Activated CD4-positive, alpha-beta T cell treated with anti-CD3 and anti-CD28 coated beads, Interleukin-2, amount 10 ng/mL, durations not matched to agents 7 days and 5 days (primary cell): ENCODE measurements at regions not wholly inside any gene's neighbourhood (a gene's known extent, or its start where the extent isn't known, plus 50 kb on each side); places are given as distances from the start of the nearest gene placed in this dataset.

Experiments
- CTCF ChIA-PET: fragments of 350-600 bp; sonication (Branson Sonifier 250); formaldehyde crosslinking; loops from one replicate; lab custom pipeline; 2021; ENCODE audit warnings: antibody characterized with exemption; lab: Charles Lee
- POLR2A ChIA-PET: fragments of 350-600 bp; sonication (Branson Sonifier 250); formaldehyde crosslinking; loops from one replicate; lab custom pipeline; 2021; ENCODE audit warnings: antibody characterized with exemption; lab: Charles Lee
- DNase-seq: peaks from one replicate; pipeline ENCODE4 v3.0.0-alpha.2; 2020
- H3K27ac Mint-ChIP-seq: one replicate; pipeline ENCODE4 v1.8.0; 2021; ENCODE audit warnings: mild to moderate bottlenecking, moderate library complexity, mixed read lengths
- H3K27me3 Mint-ChIP-seq: one replicate; pipeline ENCODE4 v1.8.0; 2021; ENCODE audit warnings: mixed read lengths
- H3K36me3 Mint-ChIP-seq: one replicate; pipeline ENCODE4 v1.8.0; 2021; ENCODE audit warnings: low read depth, mixed read lengths
- H3K4me1 Mint-ChIP-seq: one replicate; pipeline ENCODE4 v1.8.0; 2021; ENCODE audit warnings: mixed read lengths
- H3K4me3 Mint-ChIP-seq: one replicate; pipeline ENCODE4 v1.8.0; 2021; ENCODE audit warnings: mild to moderate bottlenecking, moderate library complexity, mixed read lengths
- H3K9me3 Mint-ChIP-seq: one replicate; pipeline ENCODE4 v1.8.0; 2021; ENCODE audit warnings: mixed read lengths

DNA sequence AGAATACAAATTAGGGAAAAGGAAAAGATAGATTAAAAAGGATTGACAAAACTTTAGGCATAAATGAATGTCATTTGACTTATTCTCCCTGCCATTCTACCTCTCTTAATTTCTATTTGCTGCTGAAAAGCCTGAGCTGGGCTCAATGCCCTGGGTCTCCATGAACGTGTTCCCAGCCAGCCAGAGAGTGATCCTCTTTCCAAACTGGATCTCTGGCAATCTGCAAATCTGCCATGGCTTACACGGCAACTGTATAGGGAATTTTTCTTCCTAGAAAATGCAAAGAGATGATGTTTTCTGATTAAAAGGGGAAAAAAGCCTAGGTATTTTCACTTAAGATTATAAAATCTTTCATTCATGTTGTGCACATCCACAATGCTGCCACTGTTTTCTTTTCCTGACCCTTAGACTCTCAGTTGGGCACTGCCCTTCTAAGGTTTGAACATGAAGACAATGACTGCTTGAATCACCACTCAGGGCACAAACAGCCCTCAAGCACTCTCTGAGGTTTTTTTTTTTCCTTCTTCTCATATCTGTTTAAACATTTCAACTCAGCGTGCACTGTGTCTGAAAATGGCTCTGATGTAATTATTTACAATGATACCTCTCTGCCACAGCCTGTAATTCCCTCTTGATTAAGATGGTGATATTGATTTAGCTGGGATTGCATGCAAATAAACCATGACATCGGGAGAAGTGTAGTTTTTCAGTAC, 60.3 kb downstream of the DACT1 start:
- ChIA-PET CTCF (no interaction called here), POLR2A (no interaction called here)
- no peak for DNase-seq
- Mint-ChIP-seq H3K4me1 (no peaks in the 10 kb centered on the region), H3K9me3 (no peaks in the 10 kb centered on the region), H3K4me3 (no peak overlapping the region), H3K27me3 (no peaks in the 10 kb centered on the region), H3K36me3 (no peaks in the 10 kb centered on the region), H3K27ac (no peak overlapping the region)

DNA sequence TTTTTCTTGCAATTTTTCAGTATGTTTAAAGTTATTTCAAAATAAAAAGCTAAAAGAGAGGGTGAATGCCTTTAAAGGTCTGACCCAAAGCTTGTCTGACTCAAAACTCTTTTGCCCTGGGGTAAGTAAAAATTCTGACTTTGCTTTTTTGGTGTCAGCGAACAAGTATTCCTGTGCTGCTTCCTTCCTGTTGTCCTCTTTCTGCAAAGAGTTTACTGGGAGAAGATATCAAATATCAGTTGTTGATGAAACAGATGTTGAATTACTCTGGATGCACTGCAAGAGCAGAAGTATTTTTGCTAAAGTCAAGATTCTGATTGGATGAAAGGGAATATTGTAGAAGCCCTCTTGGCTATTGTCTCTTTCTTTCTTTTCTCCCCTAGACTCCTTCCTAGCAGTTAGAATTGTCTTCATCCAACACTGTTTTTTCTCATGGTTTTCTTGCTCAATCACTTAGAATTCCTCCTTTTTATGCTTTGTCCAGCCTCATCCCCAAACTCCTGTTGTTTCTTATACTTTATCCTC, 62.0 kb downstream of the DACT1 start:
- H3K27me3 Mint-ChIP-seq: peaks cover under 1% of the 10 kb centered on the region
- H3K4me1 Mint-ChIP-seq: no peaks in the 10 kb centered on the region
- no peaks in the 10 kb centered on the region for H3K36me3 Mint-ChIP-seq
- no peak overlapping the region for H3K27ac Mint-ChIP-seq
- ChIA-PET CTCF (no interaction called here), POLR2A (no interaction called here)
- DNase-seq: no peak
- H3K4me3 Mint-ChIP-seq: no peak overlapping the region
- H3K9me3 Mint-ChIP-seq: no peaks in the 10 kb centered on the region

DNA sequence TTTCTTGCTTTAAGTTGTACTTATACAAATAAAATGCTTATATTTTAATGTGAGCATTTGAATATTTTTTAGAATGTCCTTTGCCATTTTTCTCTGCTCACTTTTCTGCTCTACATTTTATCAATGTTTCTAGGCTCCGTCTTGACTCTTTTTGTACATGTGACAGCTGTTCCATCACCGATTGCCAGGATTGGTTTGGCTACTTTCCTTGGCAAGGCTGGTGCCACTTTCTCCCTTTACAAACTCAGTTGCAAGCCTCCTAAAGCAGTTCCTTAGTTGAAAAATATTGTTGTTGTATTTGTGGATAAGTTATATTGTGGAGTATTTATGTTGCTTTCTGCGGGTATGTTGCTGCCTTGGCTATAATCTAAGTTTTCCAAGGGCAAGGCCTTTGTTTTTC, 63.4 kb downstream of the DACT1 start:
- Mint-ChIP-seq H3K36me3 (no peaks in the 10 kb centered on the region), H3K9me3 (no peaks in the 10 kb centered on the region), H3K4me3 (no peak overlapping the region), H3K4me1 (no peaks in the 10 kb centered on the region), H3K27me3 (peaks cover 7% of the 10 kb centered on the region), H3K27ac (no peak overlapping the region)
- CTCF ChIA-PET: no interaction called here
- no peak for DNase-seq
- POLR2A ChIA-PET: no interaction called here

DNA sequence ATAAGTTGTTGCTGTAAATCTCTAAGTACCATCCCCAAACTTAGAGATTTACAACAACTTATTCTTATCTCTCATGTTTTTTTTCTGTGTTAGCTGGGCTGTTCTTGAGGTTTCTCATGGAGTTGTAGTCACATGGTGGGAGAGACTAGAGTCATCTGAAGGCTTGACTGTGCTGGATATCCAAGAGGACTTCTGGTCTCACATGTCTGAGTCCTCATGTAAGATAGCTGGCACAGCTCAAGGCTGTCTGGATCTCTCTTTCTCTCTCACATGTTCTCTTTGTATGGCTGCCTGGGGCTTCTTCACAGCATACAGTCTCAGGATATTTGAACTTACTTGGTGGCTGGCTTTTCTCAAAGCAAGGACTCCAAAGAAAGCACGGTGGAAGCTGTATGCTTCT, 63.8 kb downstream of the DACT1 start:
- H3K4me1 Mint-ChIP-seq: no peaks in the 10 kb centered on the region
- no peak overlapping the region for H3K4me3 Mint-ChIP-seq
- no peaks in the 10 kb centered on the region for H3K9me3 Mint-ChIP-seq
- CTCF ChIA-PET: interaction anchor here (0.6 kb wide), 1 partner anchor 28 kb away, joined by 5 read pairs; no protein-coding TSS in a partner anchor
- POLR2A ChIA-PET: interaction anchor here (0.7 kb wide), 1 partner anchor 93 kb away, joined by 4 read pairs; no protein-coding TSS in a partner anchor
- no peaks in the 10 kb centered on the region for H3K36me3 Mint-ChIP-seq
- DNase-seq: no peak
- H3K27me3 Mint-ChIP-seq: peaks cover 7% of the 10 kb centered on the region
- no peak overlapping the region for H3K27ac Mint-ChIP-seq

DNA sequence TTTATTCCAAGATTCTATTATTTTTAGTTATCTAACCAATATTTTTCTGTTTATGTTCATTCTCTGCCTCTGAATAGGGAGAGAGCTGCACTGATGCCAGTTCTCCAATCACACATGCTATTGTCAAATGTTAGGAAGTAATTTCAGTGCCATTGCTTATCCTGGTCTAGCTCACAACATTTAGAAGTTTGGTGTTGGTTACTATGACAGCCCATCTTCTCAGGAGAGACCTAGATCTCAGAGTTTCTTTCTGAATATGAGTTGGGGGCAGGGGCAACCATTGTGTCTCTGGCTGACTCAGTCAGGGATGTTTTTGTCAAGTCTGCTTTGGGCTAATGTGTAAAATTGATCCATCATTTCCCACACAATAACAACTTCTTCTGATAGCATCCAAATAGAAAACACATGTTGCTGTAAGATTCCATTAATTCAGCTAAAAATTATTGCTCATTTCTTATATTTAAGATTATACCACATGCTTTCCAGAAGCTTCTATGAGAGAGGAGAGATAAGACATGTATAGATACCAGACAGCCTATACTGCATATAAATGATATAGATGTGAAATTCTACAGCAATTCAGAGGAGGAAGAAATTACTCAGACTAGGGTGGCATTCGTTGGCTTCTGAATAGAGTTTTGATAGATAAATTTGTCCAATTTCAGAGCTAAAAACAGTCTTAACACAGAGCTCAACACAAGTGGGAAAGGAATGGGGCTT, 64.8 kb downstream of the DACT1 start:
- H3K36me3 Mint-ChIP-seq: no peaks in the 10 kb centered on the region
- no peak overlapping the region for H3K4me3 Mint-ChIP-seq
- ChIA-PET POLR2A (interaction anchor here (0.7 kb wide), 1 partner anchor 92 kb away, joined by 4 read pairs; no protein-coding TSS in a partner anchor), CTCF (interaction anchor here (0.6 kb wide), 1 partner anchor 27 kb away, joined by 5 read pairs; no protein-coding TSS in a partner anchor)
- DNase-seq: no peak
- no peaks in the 10 kb centered on the region for H3K9me3 Mint-ChIP-seq
- H3K27ac Mint-ChIP-seq: no peak overlapping the region
- H3K27me3 Mint-ChIP-seq: peaks cover 10% of the 10 kb centered on the region
- no peaks in the 10 kb centered on the region for H3K4me1 Mint-ChIP-seq

DNA sequence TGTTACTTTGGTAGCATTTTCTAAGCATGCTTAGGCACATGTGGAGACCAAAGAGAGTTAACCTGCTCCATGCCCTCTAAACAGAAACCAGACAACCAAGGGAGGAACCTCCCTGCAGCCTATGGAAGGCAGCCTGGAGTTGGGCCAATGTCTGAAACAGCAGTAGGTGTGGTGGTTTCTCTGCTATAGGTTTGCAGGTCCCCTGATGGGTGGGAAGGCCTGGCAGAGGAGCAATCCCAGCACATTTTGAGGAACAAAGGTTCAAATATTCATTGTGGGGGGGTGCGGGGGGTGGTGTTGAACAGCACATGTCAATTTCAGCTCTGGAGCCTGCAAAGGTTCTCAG, 65.4 kb downstream of the DACT1 start:
- no peak for DNase-seq
- H3K27me3 Mint-ChIP-seq: peaks cover 13% of the 10 kb centered on the region
- H3K9me3 Mint-ChIP-seq: no peaks in the 10 kb centered on the region
- no peak overlapping the region for H3K27ac Mint-ChIP-seq
- no peaks in the 10 kb centered on the region for H3K4me1 Mint-ChIP-seq
- ChIA-PET CTCF (interaction anchor here (0.6 kb wide), 1 partner anchor 73 kb away, joined by 3 read pairs; no protein-coding TSS in a partner anchor), POLR2A (no interaction called here)
- H3K4me3 Mint-ChIP-seq: no peak overlapping the region
- no peaks in the 10 kb centered on the region for H3K36me3 Mint-ChIP-seq

DNA sequence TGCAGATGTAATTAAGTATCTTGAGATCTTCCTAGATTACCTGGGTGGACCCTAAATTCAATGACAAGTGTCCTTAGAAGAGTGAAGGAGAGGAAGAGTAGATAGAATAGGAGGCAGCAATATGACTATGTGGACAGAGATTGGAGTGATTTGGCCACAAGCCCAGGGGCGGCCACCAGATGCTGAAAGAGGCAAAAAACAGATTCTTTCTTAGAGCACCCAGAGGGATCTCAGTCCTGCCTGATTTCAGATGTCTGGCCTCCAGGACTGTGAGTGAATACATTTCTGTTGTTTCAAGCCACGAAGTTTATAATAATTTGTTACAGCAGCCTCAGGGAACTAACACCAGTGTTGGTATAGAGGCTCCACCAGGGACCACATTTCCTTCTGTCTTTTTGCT, 67.3 kb downstream of the DACT1 start:
- CTCF ChIA-PET: no interaction called here
- Mint-ChIP-seq H3K27ac (no peak overlapping the region), H3K4me1 (no peaks in the 10 kb centered on the region), H3K9me3 (no peaks in the 10 kb centered on the region), H3K4me3 (no peak overlapping the region), H3K27me3 (peaks cover 14% of the 10 kb centered on the region), H3K36me3 (no peaks in the 10 kb centered on the region)
- POLR2A ChIA-PET: no interaction called here
- DNase-seq: no peak

DNA sequence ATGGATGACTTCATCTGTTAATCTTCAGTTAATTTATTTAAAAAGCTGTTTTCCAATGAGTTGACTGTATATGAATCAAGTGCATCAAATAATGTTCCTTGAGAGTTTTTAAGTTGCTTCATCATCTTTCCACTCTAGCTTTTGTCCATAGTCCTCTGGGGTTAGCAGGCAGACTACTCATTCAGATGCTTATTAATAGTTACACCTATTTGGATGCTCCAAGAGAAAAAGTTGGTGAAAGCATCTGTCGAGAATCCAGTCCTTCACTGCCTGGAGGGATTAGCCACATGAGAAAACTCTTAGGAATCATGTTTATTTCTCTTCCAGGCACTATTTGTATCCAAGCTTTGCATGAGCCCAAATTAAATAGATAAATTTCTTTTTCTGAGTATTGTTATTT, 70.2 kb downstream of the DACT1 start:
- no peak overlapping the region for H3K27ac Mint-ChIP-seq
- peaks cover 15% of the 10 kb centered on the region for H3K27me3 Mint-ChIP-seq
- no peak for DNase-seq
- H3K36me3 Mint-ChIP-seq: no peaks in the 10 kb centered on the region
- no peaks in the 10 kb centered on the region for H3K4me1 Mint-ChIP-seq
- ChIA-PET POLR2A (no interaction called here), CTCF (no interaction called here)
- H3K9me3 Mint-ChIP-seq: no peaks in the 10 kb centered on the region
- no peak overlapping the region for H3K4me3 Mint-ChIP-seq

DNA sequence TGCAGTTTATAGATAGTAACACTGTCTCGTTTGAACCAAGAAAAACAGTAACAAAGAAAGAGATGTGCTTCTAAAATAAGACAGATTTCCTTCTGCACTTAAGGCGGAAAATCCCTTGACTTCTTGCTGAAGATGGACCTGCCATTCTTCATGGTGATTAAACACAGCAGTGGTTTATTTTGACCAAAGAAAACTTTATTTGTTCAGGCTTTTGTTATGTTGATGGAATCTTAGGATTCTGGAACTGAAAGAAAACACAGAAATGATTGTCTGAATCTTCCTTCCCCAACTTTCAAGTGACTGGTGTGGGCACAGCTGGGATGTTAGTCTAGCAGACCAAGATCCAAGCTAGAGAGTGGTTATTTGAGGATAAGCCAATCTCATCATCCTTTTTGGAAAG, 72.2 kb downstream of the DACT1 start:
- Mint-ChIP-seq H3K4me1 (no peaks in the 10 kb centered on the region), H3K4me3 (no peak overlapping the region), H3K9me3 (no peaks in the 10 kb centered on the region), H3K27me3 (peaks cover 13% of the 10 kb centered on the region), H3K27ac (no peak overlapping the region), H3K36me3 (no peaks in the 10 kb centered on the region)
- no peak for DNase-seq
- CTCF ChIA-PET: interaction anchor here (0.7 kb wide), 1 partner anchor 11 kb away, joined by 3 read pairs; no protein-coding TSS in a partner anchor
- POLR2A ChIA-PET: interaction anchor here (0.6 kb wide), 1 partner anchor 103 kb away, joined by 5 read pairs; no protein-coding TSS in a partner anchor

DNA sequence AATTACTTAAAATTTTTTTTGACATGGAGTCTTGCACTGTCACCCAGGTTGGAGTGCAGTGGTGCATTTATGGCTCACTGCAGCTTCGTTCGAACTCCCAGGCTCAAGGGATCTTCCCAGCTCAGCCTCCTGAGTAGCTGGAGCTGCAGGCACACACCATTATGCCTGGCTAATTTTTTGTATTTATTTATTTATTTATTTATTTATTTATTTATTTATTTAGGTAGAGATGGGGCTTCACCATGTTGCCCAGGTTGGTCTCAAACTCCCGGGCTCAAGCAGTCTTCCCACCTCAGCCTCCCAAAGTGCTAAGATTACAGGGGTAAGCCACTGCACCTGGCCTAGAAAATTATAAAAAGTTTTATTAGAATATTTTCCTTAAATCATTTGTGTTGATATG, 73.6 kb downstream of the DACT1 start:
- ChIA-PET POLR2A (no interaction called here), CTCF (no interaction called here)
- no peaks in the 10 kb centered on the region for H3K36me3 Mint-ChIP-seq
- no peak overlapping the region for H3K4me3 Mint-ChIP-seq
- no peak overlapping the region for H3K27ac Mint-ChIP-seq
- peaks cover 2% of the 10 kb centered on the region for H3K4me1 Mint-ChIP-seq
- H3K9me3 Mint-ChIP-seq: peaks cover under 1% of the 10 kb centered on the region
- no peak for DNase-seq
- H3K27me3 Mint-ChIP-seq: peaks cover 8% of the 10 kb centered on the region

DNA sequence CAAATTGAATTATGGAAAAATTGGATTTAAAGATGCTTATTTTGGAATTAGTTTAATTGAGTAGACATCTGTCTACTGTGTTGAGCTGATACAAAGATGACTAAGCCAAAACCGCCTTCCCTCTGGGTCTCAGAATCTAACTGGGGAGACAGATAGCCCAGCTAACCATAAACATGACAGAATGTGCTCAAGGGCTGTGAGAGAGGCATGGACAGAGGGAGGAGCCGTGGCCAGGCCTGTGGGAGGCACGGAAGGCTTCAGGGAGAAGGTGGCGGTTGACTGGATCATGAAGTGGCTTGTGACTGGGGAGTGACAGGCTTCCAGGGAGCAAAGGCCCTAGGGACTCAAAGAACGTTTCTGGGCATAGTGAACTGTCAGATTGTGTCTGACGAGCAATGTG, 74.6 kb downstream of the DACT1 start:
- Mint-ChIP-seq H3K27ac (no peak overlapping the region), H3K9me3 (peaks cover 3% of the 10 kb centered on the region), H3K4me1 (peaks cover 4% of the 10 kb centered on the region), H3K4me3 (no peak overlapping the region), H3K27me3 (peaks cover 6% of the 10 kb centered on the region), H3K36me3 (no peaks in the 10 kb centered on the region)
- DNase-seq: no peak
- ChIA-PET POLR2A (no interaction called here), CTCF (no interaction called here)

DNA sequence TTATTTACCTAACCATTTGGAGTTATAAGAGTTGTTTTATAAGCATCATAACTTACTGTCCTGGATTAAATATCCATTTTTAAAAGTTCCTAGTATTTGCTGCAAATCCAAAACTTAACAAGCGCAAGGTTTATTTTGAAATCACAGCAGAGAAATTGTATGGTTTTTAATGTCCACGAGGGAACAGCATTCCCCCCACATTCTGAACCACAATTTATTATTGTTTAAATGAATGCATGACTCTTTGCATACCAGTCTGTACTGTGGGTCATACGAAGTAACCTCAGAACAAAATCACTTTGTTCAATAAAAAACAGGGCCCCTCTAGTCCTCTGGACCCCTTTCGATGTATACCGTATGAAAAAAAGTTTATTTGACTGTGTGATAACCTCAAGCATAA, 75.9 kb downstream of the DACT1 start:
- DNase-seq: no peak
- Mint-ChIP-seq H3K4me1 (peaks cover 4% of the 10 kb centered on the region), H3K4me3 (no peak overlapping the region), H3K36me3 (no peaks in the 10 kb centered on the region), H3K9me3 (peaks cover 3% of the 10 kb centered on the region), H3K27me3 (peaks cover 2% of the 10 kb centered on the region), H3K27ac (no peak overlapping the region)
- POLR2A ChIA-PET: no interaction called here
- CTCF ChIA-PET: no interaction called here

DNA sequence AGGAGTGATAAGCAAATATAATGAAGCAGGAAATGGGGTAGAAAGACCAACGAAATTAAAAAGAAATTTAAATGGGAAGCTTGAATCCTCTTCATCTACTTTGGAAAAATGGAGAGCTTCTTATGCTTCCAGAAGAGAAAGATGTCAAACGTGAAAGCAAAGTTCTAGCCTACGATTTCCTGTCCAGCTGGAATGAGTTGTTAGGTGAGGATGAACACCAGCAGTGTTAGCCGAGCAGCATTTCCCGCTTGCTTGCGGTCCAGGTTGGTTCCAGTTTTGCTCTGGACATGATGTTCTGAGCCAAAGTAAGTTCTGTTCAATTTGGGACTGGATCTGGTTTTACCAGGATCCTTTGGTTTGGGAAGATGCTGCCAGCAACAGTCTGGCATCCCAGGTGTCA, 78.9 kb downstream of the DACT1 start:
- Mint-ChIP-seq H3K27ac (no peak overlapping the region), H3K36me3 (no peaks in the 10 kb centered on the region), H3K4me1 (peaks cover 4% of the 10 kb centered on the region), H3K9me3 (peaks cover 3% of the 10 kb centered on the region), H3K4me3 (no peak overlapping the region), H3K27me3 (peaks cover 4% of the 10 kb centered on the region)
- CTCF ChIA-PET: no interaction called here
- POLR2A ChIA-PET: no interaction called here
- DNase-seq: no peak
